ENCODE measurements at regions not wholly inside any gene's neighbourhood (a gene's known extent, or its start where the extent isn't known, plus 50 kb on each side); places are given as distances from the start of the nearest gene placed in this dataset.

GRCh38 chr11:16596231-16596630 is 142.2 kb upstream of the C11orf58 start:
- ChIA-PET CTCF (no interaction called here), POLR2A (no interaction called here)
- Histone ChIP-seq H3K9me3 (ENCODE audit: control insufficient read depth, insufficient read depth, low read depth, low read length) (no peaks in the 10 kb centered on the region), H3K4me3 (ENCODE audit: low read depth in 2 of 2, low read length in 2 of 2) (no peak overlapping the region), H3K36me3 (ENCODE audit: control insufficient read depth, insufficient read depth, low read length) (no peaks in the 10 kb centered on the region), H3K4me1 (ENCODE audit: control insufficient read depth, insufficient read depth, low read length) (no peaks in the 10 kb centered on the region), H3K27me3 (ENCODE audit: control insufficient read depth, insufficient read depth, low read length) (peaks cover 9% of the 10 kb centered on the region), H3K27ac (ENCODE audit: low read length) (no peak overlapping the region)
- TF ChIP-seq TCF7L2 (IDR thresholded peaks at IDR 0.05; ENCODE audit: low read depth, low read length) (no peak), POLR2AphosphoS5 (IDR thresholded peaks at IDR 0.05; ENCODE audit: low read depth, low read length) (no peak), SIN3A (IDR thresholded peaks at IDR 0.05; ENCODE audit: borderline replicate concordance, insufficient read depth, low read depth, low read length) (no peak)
- TF ChIP-seq, protein P1, sequence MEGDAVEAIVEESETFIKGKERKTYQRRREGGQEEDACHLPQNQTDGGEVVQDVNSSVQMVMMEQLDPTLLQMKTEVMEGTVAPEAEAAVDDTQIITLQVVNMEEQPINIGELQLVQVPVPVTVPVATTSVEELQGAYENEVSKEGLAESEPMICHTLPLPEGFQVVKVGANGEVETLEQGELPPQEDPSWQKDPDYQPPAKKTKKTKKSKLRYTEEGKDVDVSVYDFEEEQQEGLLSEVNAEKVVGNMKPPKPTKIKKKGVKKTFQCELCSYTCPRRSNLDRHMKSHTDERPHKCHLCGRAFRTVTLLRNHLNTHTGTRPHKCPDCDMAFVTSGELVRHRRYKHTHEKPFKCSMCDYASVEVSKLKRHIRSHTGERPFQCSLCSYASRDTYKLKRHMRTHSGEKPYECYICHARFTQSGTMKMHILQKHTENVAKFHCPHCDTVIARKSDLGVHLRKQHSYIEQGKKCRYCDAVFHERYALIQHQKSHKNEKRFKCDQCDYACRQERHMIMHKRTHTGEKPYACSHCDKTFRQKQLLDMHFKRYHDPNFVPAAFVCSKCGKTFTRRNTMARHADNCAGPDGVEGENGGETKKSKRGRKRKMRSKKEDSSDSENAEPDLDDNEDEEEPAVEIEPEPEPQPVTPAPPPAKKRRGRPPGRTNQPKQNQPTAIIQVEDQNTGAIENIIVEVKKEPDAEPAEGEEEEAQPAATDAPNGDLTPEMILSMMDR (IDR thresholded peaks at IDR 0.05): no peak
- TF ChIP-seq, protein P2, sequence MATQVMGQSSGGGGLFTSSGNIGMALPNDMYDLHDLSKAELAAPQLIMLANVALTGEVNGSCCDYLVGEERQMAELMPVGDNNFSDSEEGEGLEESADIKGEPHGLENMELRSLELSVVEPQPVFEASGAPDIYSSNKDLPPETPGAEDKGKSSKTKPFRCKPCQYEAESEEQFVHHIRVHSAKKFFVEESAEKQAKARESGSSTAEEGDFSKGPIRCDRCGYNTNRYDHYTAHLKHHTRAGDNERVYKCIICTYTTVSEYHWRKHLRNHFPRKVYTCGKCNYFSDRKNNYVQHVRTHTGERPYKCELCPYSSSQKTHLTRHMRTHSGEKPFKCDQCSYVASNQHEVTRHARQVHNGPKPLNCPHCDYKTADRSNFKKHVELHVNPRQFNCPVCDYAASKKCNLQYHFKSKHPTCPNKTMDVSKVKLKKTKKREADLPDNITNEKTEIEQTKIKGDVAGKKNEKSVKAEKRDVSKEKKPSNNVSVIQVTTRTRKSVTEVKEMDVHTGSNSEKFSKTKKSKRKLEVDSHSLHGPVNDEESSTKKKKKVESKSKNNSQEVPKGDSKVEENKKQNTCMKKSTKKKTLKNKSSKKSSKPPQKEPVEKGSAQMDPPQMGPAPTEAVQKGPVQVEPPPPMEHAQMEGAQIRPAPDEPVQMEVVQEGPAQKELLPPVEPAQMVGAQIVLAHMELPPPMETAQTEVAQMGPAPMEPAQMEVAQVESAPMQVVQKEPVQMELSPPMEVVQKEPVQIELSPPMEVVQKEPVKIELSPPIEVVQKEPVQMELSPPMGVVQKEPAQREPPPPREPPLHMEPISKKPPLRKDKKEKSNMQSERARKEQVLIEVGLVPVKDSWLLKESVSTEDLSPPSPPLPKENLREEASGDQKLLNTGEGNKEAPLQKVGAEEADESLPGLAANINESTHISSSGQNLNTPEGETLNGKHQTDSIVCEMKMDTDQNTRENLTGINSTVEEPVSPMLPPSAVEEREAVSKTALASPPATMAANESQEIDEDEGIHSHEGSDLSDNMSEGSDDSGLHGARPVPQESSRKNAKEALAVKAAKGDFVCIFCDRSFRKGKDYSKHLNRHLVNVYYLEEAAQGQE (IDR thresholded peaks at IDR 0.05; ENCODE audit: insufficient read depth in 1 of 2, low read depth in 2 of 2, low read length in 1 of 2): no peak
- ATAC-seq (no peak), DNase-seq (ENCODE audit: low read depth, low spot score) (no peak)
- intact Hi-C loops (cut with micrococcal nuclease; ENCODE audit: unreplicated experiment): no loop called here
- BruUV-seq (replicated peaks): no TSS peak
- in situ Hi-C loops (cut with HindIII; ENCODE audit: low pct_unique_long_range_greater_than_20kb, low sequenced_read_pairs): no loop called here

DNA sequence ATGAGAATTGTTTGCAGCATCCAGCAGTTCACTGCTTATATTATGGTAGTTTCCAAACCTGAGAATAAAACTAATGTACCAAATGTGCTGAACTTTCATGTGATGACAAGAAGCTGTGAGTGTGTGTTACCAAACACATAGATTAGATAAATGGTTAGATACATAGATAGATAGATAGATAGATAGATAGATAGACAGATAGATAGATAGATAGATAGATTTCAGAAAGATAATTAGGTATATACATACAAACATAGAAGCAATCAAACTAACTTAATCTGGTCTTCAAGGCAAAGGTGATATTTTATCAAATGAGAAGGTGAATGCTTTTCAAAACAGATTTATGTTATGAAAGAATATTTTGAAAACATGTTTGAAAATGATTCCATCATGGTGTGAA is 147.3 kb upstream of the C11orf58 start:
- H3K4me3 ChIP-seq (ENCODE audit: low read depth in 2 of 2, low read length in 2 of 2): no peak overlapping the region
- ChIA-PET POLR2A (no interaction called here), CTCF (no interaction called here)

More for the DNA sequence above, 147.3 kb upstream of the C11orf58 start:
- no TSS peak for BruUV-seq (replicated peaks)
- Histone ChIP-seq H3K4me1 (ENCODE audit: control insufficient read depth, insufficient read depth, low read length) (no peaks in the 10 kb centered on the region), H3K9me3 (ENCODE audit: control insufficient read depth, insufficient read depth, low read depth, low read length) (no peaks in the 10 kb centered on the region), H3K36me3 (ENCODE audit: control insufficient read depth, insufficient read depth, low read length) (no peaks in the 10 kb centered on the region), H3K27ac (ENCODE audit: low read length) (no peak overlapping the region), H3K27me3 (ENCODE audit: control insufficient read depth, insufficient read depth, low read length) (no peaks in the 10 kb centered on the region; the same call in 1 of the 2 replicates)
- TF ChIP-seq, protein P2 (IDR thresholded peaks at IDR 0.05; ENCODE audit: insufficient read depth in 1 of 2, low read depth in 2 of 2, low read length in 1 of 2): no peak
- no peak for TF ChIP-seq TCF7L2 (IDR thresholded peaks at IDR 0.05; ENCODE audit: low read depth, low read length)
- in situ Hi-C loops (cut with HindIII; ENCODE audit: low pct_unique_long_range_greater_than_20kb, low sequenced_read_pairs) (no loop called here), intact Hi-C loops (cut with micrococcal nuclease; ENCODE audit: unreplicated experiment) (no loop called here)
- DNase-seq (ENCODE audit: low read depth, low spot score) (no peak), ATAC-seq (no peak)
